Activated CD4-positive, alpha-beta T cell treated with anti-CD3 and anti-CD28 coated beads, Interleukin-2, amount 10 ng/mL, durations not matched to agents 24 days and 14 days (primary cell): ENCODE measurements at regions not wholly inside any gene's neighbourhood (a gene's known extent, or its start where the extent isn't known, plus 50 kb on each side); places are given as distances from the start of the nearest gene placed in this dataset.

ENCODE experiments used
- DNase-seq: peaks from one replicate; pipeline ENCODE4 v3.0.0; 2022
- H3K27ac Mint-ChIP-seq: one replicate; pipeline ENCODE4 v1.8.0; 2022; ENCODE audit warnings: mild to moderate bottlenecking, mixed read lengths
- H3K27me3 Mint-ChIP-seq: one replicate; pipeline ENCODE4 v1.8.0; 2022; ENCODE audit warnings: mixed read lengths
- H3K36me3 Mint-ChIP-seq: one replicate; pipeline ENCODE4 v1.8.0; 2022; ENCODE audit warnings: low read depth, mild to moderate bottlenecking, mixed read lengths
- H3K4me1 Mint-ChIP-seq: one replicate; pipeline ENCODE4 v1.8.0; 2021; ENCODE audit warnings: mixed read lengths
- H3K4me3 Mint-ChIP-seq: one replicate; pipeline ENCODE4 v1.8.0; 2022; ENCODE audit warnings: mild to moderate bottlenecking, moderate library complexity, mixed read lengths
- H3K9me3 Mint-ChIP-seq: one replicate; pipeline ENCODE4 v1.8.0; 2021; ENCODE audit warnings: mixed read lengths
- intact Hi-C: fragments of 100-400 bp; cut with micrococcal nuclease; formaldehyde crosslinking; loops from one replicate; pipeline ENCODE4 v1.15.1; 2023

- no peak for DNase-seq
- Mint-ChIP-seq H3K27ac (no peak overlapping the region), H3K36me3 (no peaks in the 10 kb centered on the region)
Observed at GRCh38 chr15:46848704-46849103, 868.6 kb upstream of the SEMA6D start.

GRCh38 chr15:46853600-46853999, 863.7 kb upstream of the SEMA6D start:
- H3K36me3 Mint-ChIP-seq, result no peaks in the 10 kb centered on the region
- no peak overlapping the region for H3K27ac Mint-ChIP-seq
- intact Hi-C loops, result no loop called here
- H3K27me3 Mint-ChIP-seq, result no peaks in the 10 kb centered on the region
- H3K4me1 Mint-ChIP-seq, result no peaks in the 10 kb centered on the region
- H3K4me3 Mint-ChIP-seq, result no peak overlapping the region
- peaks cover 6% of the 10 kb centered on the region for H3K9me3 Mint-ChIP-seq
- no peak for DNase-seq

More at GRCh38 chr15:46848704-46849103, 868.6 kb upstream of the SEMA6D start:
- Mint-ChIP-seq H3K27me3 (no peaks in the 10 kb centered on the region), H3K4me1 (no peaks in the 10 kb centered on the region), H3K9me3 (peaks cover 7% of the 10 kb centered on the region), H3K4me3 (no peak overlapping the region)
- intact Hi-C loops, result no loop called here

- intact Hi-C loops, result no loop called here
- H3K36me3 Mint-ChIP-seq, result no peaks in the 10 kb centered on the region
- no peaks in the 10 kb centered on the region for H3K27me3 Mint-ChIP-seq
- no peak overlapping the region for H3K27ac Mint-ChIP-seq
- DNase-seq, result no peak
- no peaks in the 10 kb centered on the region for H3K4me1 Mint-ChIP-seq
- H3K9me3 Mint-ChIP-seq, result peaks cover 6% of the 10 kb centered on the region
- no peak overlapping the region for H3K4me3 Mint-ChIP-seq
Observed at GRCh38 chr15:46854564-46854963, 862.7 kb upstream of the SEMA6D start.

- Mint-ChIP-seq H3K27ac (no peak overlapping the region), H3K27me3 (no peaks in the 10 kb centered on the region), H3K4me1 (no peaks in the 10 kb centered on the region), H3K4me3 (no peak overlapping the region), H3K9me3 (peaks cover 3% of the 10 kb centered on the region), H3K36me3 (no peaks in the 10 kb centered on the region)
- intact Hi-C loops, result no loop called here
- DNase-seq, result no peak
Observed at GRCh38 chr15:46855388-46855787, 861.9 kb upstream of the SEMA6D start.

- Mint-ChIP-seq H3K9me3 (peaks cover 3% of the 10 kb centered on the region), H3K27me3 (no peaks in the 10 kb centered on the region), H3K4me3 (no peak overlapping the region), H3K27ac (no peak overlapping the region), H3K36me3 (no peaks in the 10 kb centered on the region), H3K4me1 (no peaks in the 10 kb centered on the region)
- intact Hi-C loops, result no loop called here
- no peak for DNase-seq
Observed at GRCh38 chr15:46856839-46857502, 860.3 kb upstream of the SEMA6D start.

- Mint-ChIP-seq H3K27ac (no peak overlapping the region), H3K9me3 (peaks cover 3% of the 10 kb centered on the region), H3K4me1 (no peaks in the 10 kb centered on the region), H3K4me3 (no peak overlapping the region), H3K36me3 (no peaks in the 10 kb centered on the region), H3K27me3 (no peaks in the 10 kb centered on the region)
- DNase-seq, result no peak
- intact Hi-C loops, result no loop called here
Observed at GRCh38 chr15:46858150-46858549, 859.2 kb upstream of the SEMA6D start.

- Mint-ChIP-seq H3K27ac (no peak overlapping the region), H3K4me1 (no peaks in the 10 kb centered on the region), H3K36me3 (no peaks in the 10 kb centered on the region), H3K27me3 (no peaks in the 10 kb centered on the region), H3K4me3 (no peak overlapping the region), H3K9me3 (peaks cover 3% of the 10 kb centered on the region)
- intact Hi-C loops, result no loop called here
- no peak for DNase-seq
Observed at GRCh38 chr15:46861796-46862195, 855.5 kb upstream of the SEMA6D start.

GRCh38 chr15:46865155-46865554, 852.1 kb upstream of the SEMA6D start:
- Mint-ChIP-seq H3K4me1 (no peaks in the 10 kb centered on the region), H3K27ac (no peak overlapping the region), H3K27me3 (no peaks in the 10 kb centered on the region), H3K4me3 (no peak overlapping the region), H3K9me3 (peaks cover 3% of the 10 kb centered on the region), H3K36me3 (no peaks in the 10 kb centered on the region)
- intact Hi-C loops, result no loop called here
- no peak for DNase-seq

GRCh38 chr15:46872286-46872980, 844.9 kb upstream of the SEMA6D start:
- no peaks in the 10 kb centered on the region for H3K4me1 Mint-ChIP-seq

GRCh38 chr15:46872981-46873330, 844.3 kb upstream of the SEMA6D start:
- Mint-ChIP-seq H3K4me1 (no peaks in the 10 kb centered on the region), H3K27ac (no peak overlapping the region), H3K36me3 (no peaks in the 10 kb centered on the region), H3K9me3 (no peaks in the 10 kb centered on the region), H3K27me3 (no peaks in the 10 kb centered on the region), H3K4me3 (no peak overlapping the region)
- intact Hi-C loops, result no loop called here
- DNase-seq, result no peak

More at GRCh38 chr15:46872286-46872980, 844.9 kb upstream of the SEMA6D start:
- H3K27ac Mint-ChIP-seq, result no peak overlapping the region
- no peaks in the 10 kb centered on the region for H3K9me3 Mint-ChIP-seq
- H3K27me3 Mint-ChIP-seq, result no peaks in the 10 kb centered on the region
- H3K4me3 Mint-ChIP-seq, result no peak overlapping the region
- no peaks in the 10 kb centered on the region for H3K36me3 Mint-ChIP-seq
- DNase-seq, result no peak
- intact Hi-C loops, result no loop called here

- Mint-ChIP-seq H3K27ac (no peak overlapping the region), H3K36me3 (no peaks in the 10 kb centered on the region), H3K9me3 (no peaks in the 10 kb centered on the region), H3K27me3 (no peaks in the 10 kb centered on the region), H3K4me1 (no peaks in the 10 kb centered on the region), H3K4me3 (no peak overlapping the region)
- intact Hi-C loops, result no loop called here
- no peak for DNase-seq
Observed at GRCh38 chr15:46879032-46879770, 838.1 kb upstream of the SEMA6D start.

- no peaks in the 10 kb centered on the region for H3K27me3 Mint-ChIP-seq
- DNase-seq, result no peak
- H3K9me3 Mint-ChIP-seq, result no peaks in the 10 kb centered on the region
- no peaks in the 10 kb centered on the region for H3K4me1 Mint-ChIP-seq
- H3K4me3 Mint-ChIP-seq, result no peak overlapping the region
- no peaks in the 10 kb centered on the region for H3K36me3 Mint-ChIP-seq
- intact Hi-C loops, result no loop called here
- H3K27ac Mint-ChIP-seq, result no peak overlapping the region
Observed at GRCh38 chr15:46880791-46881190, 836.5 kb upstream of the SEMA6D start.

- intact Hi-C loops, result no loop called here
- DNase-seq, result no peak
- no peak overlapping the region for H3K4me3 Mint-ChIP-seq
- H3K36me3 Mint-ChIP-seq, result no peaks in the 10 kb centered on the region
- peaks cover 4% of the 10 kb centered on the region for H3K9me3 Mint-ChIP-seq
- no peaks in the 10 kb centered on the region for H3K4me1 Mint-ChIP-seq
- no peak overlapping the region for H3K27ac Mint-ChIP-seq
- no peaks in the 10 kb centered on the region for H3K27me3 Mint-ChIP-seq
Observed at GRCh38 chr15:46892621-46893160, 824.6 kb upstream of the SEMA6D start.

GRCh38 chr15:46894644-46895043, 822.7 kb upstream of the SEMA6D start:
- Mint-ChIP-seq H3K9me3 (peaks cover 4% of the 10 kb centered on the region), H3K4me1 (no peaks in the 10 kb centered on the region), H3K27ac (no peak overlapping the region), H3K36me3 (no peaks in the 10 kb centered on the region), H3K4me3 (no peak overlapping the region), H3K27me3 (no peaks in the 10 kb centered on the region)
- no peak for DNase-seq
- intact Hi-C loops, result no loop called here
